HG02938 (cell line): ENCODE measurements at regions not wholly inside any gene's neighbourhood (a gene's known extent, or its start where the extent isn't known, plus 50 kb on each side); places are given as distances from the start of the nearest gene placed in this dataset.
"Not testable (repeated sequence)": the region's sequence is repeated elsewhere in the genome, so short reads cannot be mapped to it uniquely, and the experiment has no call there.

Experiments used
- ATAC-seq: cut with Tn5 transposase; IDR thresholded peaks from one replicate; pipeline ENCODE4 v1.9.1; 2021; ENCODE audit warnings: mild to moderate bottlenecking, moderate library complexity; ENCODE audit not compliant: unreplicated experiment

DNA sequence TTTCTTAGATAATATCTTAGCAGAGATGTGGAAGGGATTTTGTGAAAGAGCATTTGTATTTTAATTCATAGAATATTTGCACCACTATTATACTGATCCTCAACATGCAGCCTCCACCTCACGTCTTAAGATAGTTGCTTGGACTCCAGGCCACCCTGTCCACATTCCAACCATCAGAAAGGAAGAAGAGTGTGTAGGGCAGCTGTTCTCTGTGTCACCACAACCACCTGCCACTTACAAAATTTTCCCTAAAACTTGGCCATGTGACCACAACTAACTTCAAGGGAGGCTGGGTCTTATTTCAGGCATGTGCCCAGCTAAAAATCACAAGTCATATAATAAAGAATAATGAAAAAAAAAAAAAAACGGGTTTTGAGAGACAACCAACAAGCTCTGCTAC lies 528.1 kb downstream of the RAB28 start:
- no peak for ATAC-seq

GRCh38 chr4:12949719-12950490 lies 534.2 kb downstream of the RAB28 start:
- ATAC-seq, result no peak

- ATAC-seq, result no peak
Observed at GRCh38 chr4:12943069-12943468, 541.1 kb downstream of the RAB28 start.

- ATAC-seq, result no peak
Observed at GRCh38 chr4:12933760-12934221, 550.3 kb downstream of the RAB28 start.

DNA sequence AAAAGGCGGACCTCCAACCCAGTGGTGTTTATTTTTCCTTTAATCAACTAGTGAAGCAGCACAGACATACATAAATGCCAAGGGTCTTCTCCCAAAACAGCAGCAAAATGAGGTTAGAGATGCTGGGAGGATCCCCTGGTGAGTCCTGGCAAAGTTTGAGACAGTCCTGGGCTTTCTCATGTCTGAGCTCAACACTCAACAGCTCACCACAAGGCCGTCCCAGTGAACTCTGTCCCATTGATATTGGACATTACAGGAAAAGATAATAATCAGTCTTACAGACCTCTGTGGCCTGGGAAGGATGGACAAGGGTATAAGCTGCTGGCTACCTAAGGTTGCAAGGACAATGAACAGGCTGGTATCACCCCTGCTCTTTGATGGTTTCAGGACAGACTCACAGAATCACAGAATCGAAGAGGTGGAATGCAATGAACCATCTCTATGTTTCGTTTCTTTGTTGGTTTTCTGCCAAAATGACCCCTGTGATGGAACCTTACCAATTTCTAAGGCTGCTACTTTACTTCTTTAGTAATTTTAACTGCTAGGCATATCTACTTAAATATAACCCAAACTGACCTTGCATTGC lies 551.8 kb downstream of the RAB28 start:
- no peak for ATAC-seq

DNA sequence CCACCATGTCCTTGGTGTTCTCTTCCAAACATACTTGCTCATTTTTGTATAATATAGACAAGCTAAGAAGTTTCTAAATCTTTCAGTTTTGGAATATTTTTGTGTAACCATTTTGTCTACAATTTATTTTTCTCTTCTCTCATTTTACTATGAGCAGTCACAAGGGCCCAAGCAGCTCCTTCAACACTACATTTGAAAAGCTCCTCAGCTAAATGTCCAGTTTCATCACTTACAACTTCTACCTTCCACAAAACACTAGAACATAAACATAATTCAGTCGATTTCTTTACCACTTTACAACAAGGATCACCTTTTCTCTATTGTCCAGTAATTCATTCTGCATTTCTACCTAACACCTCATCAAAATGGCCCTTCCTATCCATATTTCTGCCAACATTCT lies 554.4 kb downstream of the RAB28 start:
- ATAC-seq, result no peak

DNA sequence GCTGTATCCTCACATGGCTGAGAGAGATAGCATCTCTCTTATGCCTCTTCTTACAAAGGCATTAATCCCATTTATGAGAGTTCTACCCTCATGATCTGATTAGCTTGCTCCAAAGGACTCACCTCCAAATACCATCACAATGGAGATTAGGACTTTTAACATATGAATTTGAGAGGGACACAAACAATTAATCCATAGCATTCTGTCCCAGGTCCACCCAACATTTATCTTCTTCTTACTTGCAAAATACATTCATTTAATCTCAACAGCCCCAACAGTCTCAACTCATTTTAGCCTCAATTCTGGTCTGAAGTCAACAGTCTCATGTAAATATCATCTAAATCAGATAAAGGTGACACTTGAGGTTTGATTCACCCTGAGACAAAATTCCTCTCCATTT lies 555.4 kb downstream of the RAB28 start:
- ATAC-seq, result no peak

- no peak for ATAC-seq
Observed at GRCh38 chr4:12926189-12927066, 557.7 kb downstream of the RAB28 start.

GRCh38 chr4:12924728-12925320 lies 559.3 kb downstream of the RAB28 start:
- ATAC-seq, result no peak

DNA sequence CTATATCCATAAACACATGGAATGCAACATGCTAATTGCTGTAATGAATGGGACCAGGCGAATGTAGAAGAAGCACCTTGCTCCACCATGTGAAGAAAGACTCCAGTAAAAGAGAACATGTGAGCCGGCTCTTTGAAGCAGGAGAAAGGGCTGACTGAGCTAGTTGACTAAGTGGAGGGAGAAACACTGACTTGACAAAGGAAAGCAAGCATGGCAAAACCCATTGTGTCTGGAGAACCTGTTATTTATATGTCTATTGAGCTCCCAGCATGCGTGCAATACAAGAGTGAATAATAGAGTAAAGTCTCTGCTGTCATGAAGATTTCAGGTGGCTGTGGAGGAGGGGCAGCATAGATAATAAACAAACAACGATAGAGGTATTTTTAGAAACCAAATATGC lies 559.9 kb downstream of the RAB28 start:
- no peak for ATAC-seq

DNA sequence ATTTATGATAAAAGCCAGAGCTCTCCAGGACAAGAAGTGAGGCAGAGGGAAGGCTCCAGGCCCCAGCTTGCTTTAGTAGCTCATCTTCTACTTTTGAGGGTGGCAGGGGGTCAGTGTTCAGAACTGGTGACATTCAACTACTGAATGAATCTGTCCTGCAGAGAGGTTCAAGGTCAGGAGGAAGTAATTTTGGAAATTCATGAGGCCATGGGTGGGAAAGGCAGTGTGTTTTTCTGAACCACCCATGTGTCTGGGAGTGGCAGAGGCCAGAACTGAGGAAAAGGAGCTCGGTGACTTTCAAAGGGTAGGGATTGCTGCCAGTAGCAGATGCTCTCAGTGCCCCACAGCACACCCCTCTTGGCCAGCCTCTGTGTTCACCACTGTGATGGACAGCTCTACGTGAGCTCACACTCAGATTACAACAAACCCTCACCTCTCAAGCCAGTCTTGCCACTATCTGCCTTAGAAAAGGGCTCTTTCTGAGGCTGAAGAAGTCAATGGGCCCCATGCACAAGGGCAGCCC lies 571.2 kb downstream of the RAB28 start:
- ATAC-seq, result no peak

DNA sequence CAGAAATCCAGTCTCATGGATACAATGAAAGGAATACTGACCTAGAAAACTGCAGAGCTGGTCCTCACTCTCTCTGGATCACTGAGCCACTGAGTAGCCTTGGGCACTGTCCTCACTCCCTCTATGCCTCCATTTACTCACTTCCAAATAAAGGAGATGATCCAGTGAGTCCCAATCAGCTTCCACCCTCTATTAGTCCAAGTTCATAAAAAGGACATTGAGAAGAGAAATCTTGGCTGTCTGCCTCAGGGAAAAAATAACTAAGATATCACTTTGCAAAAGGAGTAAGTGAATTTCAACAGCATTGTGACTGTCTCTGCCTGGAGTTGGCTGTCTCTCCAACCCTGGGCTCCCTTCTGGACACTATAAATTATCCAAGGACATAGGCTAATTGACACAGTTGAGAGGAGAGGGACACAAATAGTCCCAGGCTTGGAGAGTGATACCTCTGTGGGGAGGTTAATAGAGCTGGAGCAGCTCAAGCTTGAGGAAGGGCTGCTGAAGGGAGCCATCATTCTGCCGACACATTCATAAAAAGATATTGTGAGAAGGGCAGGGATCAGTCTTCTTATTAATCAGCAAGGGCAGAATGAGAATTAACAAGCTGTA lies 572.3 kb downstream of the RAB28 start:
- no peak for ATAC-seq

GRCh38 chr4:12903640-12904039 lies 580.5 kb downstream of the RAB28 start:
- ATAC-seq, result not testable (repeated sequence)

- no peak for ATAC-seq
Observed at GRCh38 chr4:12902735-12903134, 581.4 kb downstream of the RAB28 start.

DNA sequence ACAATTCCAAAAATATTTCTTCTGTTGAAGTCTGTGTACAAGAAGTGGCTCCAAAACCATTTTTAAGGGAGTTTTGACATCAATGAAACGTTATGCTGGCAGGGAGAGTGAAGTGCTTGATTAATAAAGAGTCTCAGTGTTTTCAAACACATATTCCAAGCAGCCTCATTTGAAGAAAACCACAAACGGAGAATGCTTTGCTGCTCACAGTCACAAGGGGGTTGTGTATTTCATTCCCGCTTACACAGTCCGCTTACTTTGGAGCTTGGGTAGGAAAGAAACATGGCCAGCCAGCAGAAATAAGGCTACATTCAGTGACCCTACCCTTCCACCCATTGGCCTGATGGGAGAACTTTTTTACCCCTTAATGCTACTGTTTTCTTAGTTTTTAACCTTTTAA lies 586.2 kb downstream of the RAB28 start:
- ATAC-seq, result no peak

DNA sequence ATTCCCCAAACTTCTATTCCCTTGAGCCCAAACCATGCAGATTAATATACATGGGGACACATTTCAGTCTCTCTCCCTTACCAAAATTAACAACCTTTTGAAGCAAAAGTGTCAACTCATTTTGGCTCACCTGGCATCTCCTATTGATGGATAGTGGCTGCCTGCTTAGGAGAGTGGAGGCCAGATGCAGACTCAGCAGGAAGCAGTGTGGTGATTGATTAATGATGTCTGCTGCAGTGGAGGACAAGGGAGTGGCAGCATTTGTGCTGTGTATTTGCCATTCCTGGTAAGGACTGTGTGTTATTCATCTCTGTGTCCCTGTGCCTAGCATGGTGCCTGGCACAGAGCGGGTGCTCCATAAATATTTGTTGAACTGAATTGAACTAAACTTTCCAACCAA lies 590.1 kb downstream of the RAB28 start:
- no peak for ATAC-seq

DNA sequence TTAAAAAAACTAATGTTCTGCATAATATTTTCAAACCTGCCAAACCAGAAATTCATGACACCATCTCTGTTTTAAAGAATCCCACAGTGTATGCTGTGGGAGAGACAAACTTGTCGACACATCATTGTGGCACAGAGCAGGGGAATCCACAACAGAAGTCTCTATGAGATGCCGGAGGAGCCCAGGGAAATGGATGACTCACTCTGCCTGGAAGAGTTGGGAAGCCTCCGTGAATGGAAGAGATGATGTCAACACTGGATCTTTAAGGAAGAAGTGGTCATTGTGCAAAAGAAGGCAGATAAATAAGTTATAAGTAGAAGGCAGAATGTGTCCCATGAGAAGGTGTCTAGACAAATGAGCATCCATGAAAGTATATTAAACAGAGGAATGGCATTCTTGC lies 595.1 kb downstream of the RAB28 start:
- no peak for ATAC-seq

- no peak for ATAC-seq
Observed at GRCh38 chr4:12884846-12885796, 599.0 kb downstream of the RAB28 start.

DNA sequence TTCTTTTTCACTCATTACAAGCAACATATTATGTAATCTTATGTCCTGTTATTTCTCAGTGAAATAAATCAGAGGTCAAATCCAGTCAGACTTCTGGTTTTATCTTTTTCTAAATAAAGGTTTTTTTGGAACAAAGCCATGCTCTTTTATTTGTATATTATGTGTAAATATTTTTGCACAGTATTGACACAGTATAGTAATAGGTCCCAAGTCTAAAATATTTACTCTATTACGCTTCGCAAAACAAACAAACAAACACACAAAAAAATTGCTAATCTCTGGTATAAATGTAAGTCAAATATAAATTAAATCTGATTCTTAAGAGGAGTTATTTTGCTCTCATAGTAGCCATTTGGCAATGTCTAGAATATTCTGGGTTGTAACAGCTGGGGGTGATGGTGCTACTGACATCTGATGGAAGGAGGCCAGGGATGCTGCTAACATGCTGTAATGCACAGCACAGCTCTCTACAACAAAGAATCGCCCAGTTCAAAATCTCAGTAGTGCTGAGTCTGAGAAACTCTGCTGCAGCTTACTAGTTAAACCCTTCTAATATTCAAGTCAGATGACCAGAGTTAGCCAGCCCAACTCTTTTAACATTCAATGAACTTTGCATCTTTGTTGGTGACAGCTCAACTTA lies 602.1 kb downstream of the RAB28 start:
- no peak for ATAC-seq
